MG63 (cell line): ENCODE measurements at regions not wholly inside any gene's neighbourhood (a gene's known extent, or its start where the extent isn't known, plus 50 kb on each side); places are given as distances from the start of the nearest gene placed in this dataset.
"Not testable (repeated sequence)": the region's sequence is repeated elsewhere in the genome, so short reads cannot be mapped to it uniquely, and the experiment has no call there.

Source experiments
- DNase-seq: peaks from one replicate; pipeline ENCODE4 v3.0.0-alpha.2; 2020
- H3K27me3 ChIP-seq: fragments of 250-450 bp; sonication (Bioruptor Pico); 2 replicates; pipeline ENCODE4 v1.5.1; 2020; ENCODE audit warnings: mild to moderate bottlenecking, moderate library complexity
- H3K36me3 ChIP-seq: fragments of 250-450 bp; sonication (Bioruptor Pico); 2 replicates; pipeline ENCODE4 v1.5.1; 2020; ENCODE audit warnings: mild to moderate bottlenecking, moderate library complexity
- H3K4me3 ChIP-seq: fragments of 250-450 bp; sonication (Bioruptor Pico); 2 replicates; pipeline ENCODE4 v1.5.1; 2020; ENCODE audit warnings: mild to moderate bottlenecking, moderate library complexity
- H3K9me3 ChIP-seq: fragments of 250-450 bp; sonication (Bioruptor Pico); 2 replicates; pipeline ENCODE4 v1.5.1; 2020; ENCODE audit warnings: mild to moderate bottlenecking, moderate library complexity

- Histone ChIP-seq H3K4me3 (peak overlapping the region; percentile 78), H3K9me3 (no peaks in the 10 kb centered on the region), H3K27me3 (no peaks in the 10 kb centered on the region), H3K36me3 (peaks cover 12% of the 10 kb centered on the region)
- DNase-seq, result peak; percentile 90
These were observed 88.0 kb upstream of the RPRML start for GRCh38 chr17:47066841-47067682.

GRCh38 chr17:47066095-47066494 is 87.0 kb upstream of the RPRML start:
- H3K27me3 ChIP-seq, result no peaks in the 10 kb centered on the region
- DNase-seq, result no peak
- H3K9me3 ChIP-seq, result no peaks in the 10 kb centered on the region
- H3K36me3 ChIP-seq, result peaks cover 12% of the 10 kb centered on the region
- H3K4me3 ChIP-seq, result no peak overlapping the region; the same call in 1 of the 2 replicates

GRCh38 chr17:47064684-47065083 is 85.6 kb upstream of the RPRML start:
- H3K27me3 ChIP-seq, result no peaks in the 10 kb centered on the region
- H3K4me3 ChIP-seq, result no peak overlapping the region
- no peak for DNase-seq
- H3K9me3 ChIP-seq, result no peaks in the 10 kb centered on the region
- peaks cover 9% of the 10 kb centered on the region for H3K36me3 ChIP-seq

- no peaks in the 10 kb centered on the region for H3K27me3 ChIP-seq
- no peak overlapping the region for H3K4me3 ChIP-seq
- H3K36me3 ChIP-seq, result peaks cover 9% of the 10 kb centered on the region
These were observed 84.4 kb upstream of the RPRML start for GRCh38 chr17:47063475-47063874.

GRCh38 chr17:47062851-47063250 is 83.8 kb upstream of the RPRML start:
- H3K27me3 ChIP-seq, H3K4me3 ChIP-seq, H3K9me3 ChIP-seq, H3K36me3 ChIP-seq, DNase-seq: not testable (repeated sequence)

More at GRCh38 chr17:47063475-47063874, 84.4 kb upstream of the RPRML start:
- DNase-seq, result no peak
- no peaks in the 10 kb centered on the region for H3K9me3 ChIP-seq

- H3K27me3 ChIP-seq, H3K36me3 ChIP-seq, DNase-seq, H3K4me3 ChIP-seq, H3K9me3 ChIP-seq: not testable (repeated sequence)
These were observed 81.0 kb upstream of the RPRML start for GRCh38 chr17:47060005-47060404.

GRCh38 chr17:47057830-47058229 is 78.8 kb upstream of the RPRML start:
- Histone ChIP-seq H3K27me3 (no peaks in the 10 kb centered on the region), H3K9me3 (no peaks in the 10 kb centered on the region), H3K36me3 (peaks cover 11% of the 10 kb centered on the region), H3K4me3 (no peak overlapping the region)
- no peak for DNase-seq

- DNase-seq, H3K4me3 ChIP-seq, H3K27me3 ChIP-seq, H3K9me3 ChIP-seq: not testable (repeated sequence)
- peaks cover 11% of the 10 kb centered on the region for H3K36me3 ChIP-seq
These were observed 78.2 kb upstream of the RPRML start for GRCh38 chr17:47057279-47057678.

- H3K36me3 ChIP-seq, result peaks cover 11% of the 10 kb centered on the region
- not testable (repeated sequence) for DNase-seq, H3K9me3 ChIP-seq, H3K4me3 ChIP-seq, H3K27me3 ChIP-seq
These were observed 77.6 kb upstream of the RPRML start for GRCh38 chr17:47056687-47057086.
